ENCODE measurements at regions not wholly inside any gene's neighbourhood (a gene's known extent, or its start where the extent isn't known, plus 50 kb on each side); places are given as distances from the start of the nearest gene placed in this dataset.
"Not testable (repeated sequence)": the region's sequence is repeated elsewhere in the genome, so short reads cannot be mapped to it uniquely, and the experiment has no call there.

GRCh38 chr9:89859842-89860241, 255.0 kb downstream of the GADD45G start:
- H2AFZ ChIP-seq (ENCODE audit: low read depth); H3K36me3 ChIP-seq (replicated peaks in 1 of 2; ENCODE audit: control insufficient read depth in 1 of 2, insufficient read depth in 2 of 2, low read length in 1 of 2); H3K4me3 ChIP-seq (ENCODE audit: low read depth in 2 of 2, low read length in 1 of 2); H4K20me1 ChIP-seq (ENCODE audit: insufficient read depth); H3K4me2 ChIP-seq; H3K9me3 ChIP-seq; H3F3A ChIP-seq (replicated peaks; ENCODE audit: insufficient read depth); H3K9me2 ChIP-seq; DNase-seq; H3K27me3 ChIP-seq (ENCODE audit: insufficient read depth); CTCF ChIA-PET; POLR2A ChIA-PET; H3K9ac ChIP-seq; H3K4me1 ChIP-seq (ENCODE audit: control insufficient read depth in 1 of 2, insufficient read depth in 2 of 2, low read depth in 1 of 2, low read length in 1 of 2); H3K27ac ChIP-seq (ENCODE audit: low read depth in 2 of 2, low read length in 1 of 2); H3K79me2 ChIP-seq (ENCODE audit: insufficient read depth): not testable (repeated sequence)
- WGBS (ENCODE audit: low lambda C conversion rate) = 46% methylated on average over 7 of the region's 7 CpGs

DNA sequence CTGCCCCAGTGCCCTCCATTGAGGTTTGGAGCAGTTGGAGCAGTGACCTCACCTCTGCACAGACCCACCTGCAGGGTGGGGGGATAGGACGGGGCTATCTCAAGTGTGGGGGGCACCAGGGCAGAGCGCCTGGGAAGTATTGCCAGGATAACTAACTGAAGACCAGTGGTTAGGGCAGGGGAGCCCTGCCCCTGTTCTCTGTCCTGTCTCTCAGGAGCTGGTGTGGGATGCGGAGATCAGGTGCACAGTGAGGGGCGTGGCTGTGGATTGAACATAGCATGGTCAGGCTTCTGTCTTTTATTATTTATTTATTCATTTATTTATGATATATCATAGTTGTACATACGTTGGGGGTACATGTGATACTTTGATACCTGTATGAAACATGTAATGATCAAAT, 256.6 kb downstream of the GADD45G start:
- DNase-seq; H3K36me3 ChIP-seq (replicated peaks in 1 of 2; ENCODE audit: control insufficient read depth in 1 of 2, insufficient read depth in 2 of 2, low read length in 1 of 2); H4K20me1 ChIP-seq (ENCODE audit: insufficient read depth); H3K79me2 ChIP-seq (ENCODE audit: insufficient read depth); CTCF ChIA-PET; H3K9me2 ChIP-seq; H3K27me3 ChIP-seq (ENCODE audit: insufficient read depth); H3K27ac ChIP-seq (ENCODE audit: low read depth in 2 of 2, low read length in 1 of 2); H3K9ac ChIP-seq; H2AFZ ChIP-seq (ENCODE audit: low read depth); H3K4me3 ChIP-seq (ENCODE audit: low read depth in 2 of 2, low read length in 1 of 2); H3F3A ChIP-seq (replicated peaks; ENCODE audit: insufficient read depth); H3K4me1 ChIP-seq (ENCODE audit: control insufficient read depth in 1 of 2, insufficient read depth in 2 of 2, low read depth in 1 of 2, low read length in 1 of 2); H3K4me2 ChIP-seq; POLR2A ChIA-PET; H3K9me3 ChIP-seq: not testable (repeated sequence)
- 16% methylated on average over 5 of the region's 5 CpGs for WGBS (ENCODE audit: low lambda C conversion rate)

GRCh38 chr9:89862316-89862715, 257.5 kb downstream of the GADD45G start:
- no peak for DNase-seq
- no peak overlapping the region for H3K4me2 ChIP-seq
- no peak overlapping the region for H3K9ac ChIP-seq
- H3K79me2 ChIP-seq (ENCODE audit: insufficient read depth) = no peaks in the 10 kb centered on the region
- H3K4me3 ChIP-seq (ENCODE audit: low read depth in 2 of 2, low read length in 1 of 2) = no peak overlapping the region
- H3K27me3 ChIP-seq (ENCODE audit: insufficient read depth) = no peaks in the 10 kb centered on the region
- H3K4me1 ChIP-seq (ENCODE audit: control insufficient read depth in 1 of 2, insufficient read depth in 2 of 2, low read depth in 1 of 2, low read length in 1 of 2) = peaks cover 0 to 3% of the 10 kb centered on the region in 2 experiments; a peak in 1 of 4 replicates
- no peaks in the 10 kb centered on the region for H3K9me3 ChIP-seq
- H4K20me1 ChIP-seq (ENCODE audit: insufficient read depth) = no peaks in the 10 kb centered on the region
- no peaks in the 10 kb centered on the region for H3K36me3 ChIP-seq (replicated peaks in 1 of 2; ENCODE audit: control insufficient read depth in 1 of 2, insufficient read depth in 2 of 2, low read length in 1 of 2)
- H2AFZ ChIP-seq (ENCODE audit: low read depth) = no peak overlapping the region
- no peaks in the 10 kb centered on the region for H3F3A ChIP-seq (replicated peaks; ENCODE audit: insufficient read depth)
- 55% methylated on average over 4 of the region's 4 CpGs for WGBS (ENCODE audit: low lambda C conversion rate)
- no peak for TF ChIP-seq NRF1 (IDR thresholded peaks at IDR 0.05; ENCODE audit: low read depth, low read length)
- no peak for TF ChIP-seq USF2 (IDR thresholded peaks at IDR 0.05; ENCODE audit: borderline replicate concordance, low read depth, low read length)
- H3K27ac ChIP-seq (ENCODE audit: low read depth in 2 of 2, low read length in 1 of 2) = no peak overlapping the region
- no peaks in the 10 kb centered on the region for H3K9me2 ChIP-seq
- ChIA-PET POLR2A (no interaction called here), CTCF (interaction anchor here (1.4 kb wide), 1 partner anchor 13 kb away, joined by 4 read pairs; no protein-coding TSS in a partner anchor)

- Histone ChIP-seq H3K79me2 (ENCODE audit: insufficient read depth) (no peaks in the 10 kb centered on the region), H2AFZ (ENCODE audit: low read depth) (no peak overlapping the region), H3K4me1 (ENCODE audit: control insufficient read depth in 1 of 2, insufficient read depth in 2 of 2, low read depth in 1 of 2, low read length in 1 of 2) (peaks cover 0 to 3% of the 10 kb centered on the region in 2 experiments; a peak in 1 of 4 replicates), H3K27ac (ENCODE audit: low read depth in 2 of 2, low read length in 1 of 2) (no peak overlapping the region), H4K20me1 (ENCODE audit: insufficient read depth) (no peaks in the 10 kb centered on the region), H3F3A (replicated peaks; ENCODE audit: insufficient read depth) (no peaks in the 10 kb centered on the region), H3K27me3 (ENCODE audit: insufficient read depth) (no peaks in the 10 kb centered on the region), H3K9me2 (no peaks in the 10 kb centered on the region), H3K9me3 (no peaks in the 10 kb centered on the region), H3K9ac (no peak overlapping the region), H3K4me2 (no peak overlapping the region), H3K36me3 (replicated peaks in 1 of 2; ENCODE audit: control insufficient read depth in 1 of 2, insufficient read depth in 2 of 2, low read length in 1 of 2) (no peaks in the 10 kb centered on the region), H3K4me3 (ENCODE audit: low read depth in 2 of 2, low read length in 1 of 2) (no peak overlapping the region)
- CTCF ChIA-PET = interaction anchor here (1.0 to 1.4 kb wide), 2 partner anchors 12 to 265 kb away, joined by 3 to 4 read pairs; no protein-coding TSS in a partner anchor
- DNase-seq = no peak
- WGBS (ENCODE audit: low lambda C conversion rate) = 43% methylated on average over 3 of the region's 8 CpGs
- POLR2A ChIA-PET = no interaction called here
- TF ChIP-seq FOXJ3 (CRISPR knock-in tag; IDR thresholded peaks at IDR 0.05) = no peak
- TF ChIP-seq USF1 (IDR thresholded peaks at IDR 0.05; ENCODE audit: borderline replicate concordance, low read depth) = no peak
- no peak for TF ChIP-seq GATA2 (CRISPR knock-in tag; IDR thresholded peaks at IDR 0.05)
- no peak for TF ChIP-seq RFX5 (IDR thresholded peaks at IDR 0.05; ENCODE audit: low read length)
- TF ChIP-seq, protein P1, sequence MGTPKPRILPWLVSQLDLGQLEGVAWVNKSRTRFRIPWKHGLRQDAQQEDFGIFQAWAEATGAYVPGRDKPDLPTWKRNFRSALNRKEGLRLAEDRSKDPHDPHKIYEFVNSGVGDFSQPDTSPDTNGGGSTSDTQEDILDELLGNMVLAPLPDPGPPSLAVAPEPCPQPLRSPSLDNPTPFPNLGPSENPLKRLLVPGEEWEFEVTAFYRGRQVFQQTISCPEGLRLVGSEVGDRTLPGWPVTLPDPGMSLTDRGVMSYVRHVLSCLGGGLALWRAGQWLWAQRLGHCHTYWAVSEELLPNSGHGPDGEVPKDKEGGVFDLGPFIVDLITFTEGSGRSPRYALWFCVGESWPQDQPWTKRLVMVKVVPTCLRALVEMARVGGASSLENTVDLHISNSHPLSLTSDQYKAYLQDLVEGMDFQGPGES (IDR thresholded peaks at IDR 0.05; ENCODE audit: low read depth, low read length) = no peak
- TF ChIP-seq, protein P2, sequence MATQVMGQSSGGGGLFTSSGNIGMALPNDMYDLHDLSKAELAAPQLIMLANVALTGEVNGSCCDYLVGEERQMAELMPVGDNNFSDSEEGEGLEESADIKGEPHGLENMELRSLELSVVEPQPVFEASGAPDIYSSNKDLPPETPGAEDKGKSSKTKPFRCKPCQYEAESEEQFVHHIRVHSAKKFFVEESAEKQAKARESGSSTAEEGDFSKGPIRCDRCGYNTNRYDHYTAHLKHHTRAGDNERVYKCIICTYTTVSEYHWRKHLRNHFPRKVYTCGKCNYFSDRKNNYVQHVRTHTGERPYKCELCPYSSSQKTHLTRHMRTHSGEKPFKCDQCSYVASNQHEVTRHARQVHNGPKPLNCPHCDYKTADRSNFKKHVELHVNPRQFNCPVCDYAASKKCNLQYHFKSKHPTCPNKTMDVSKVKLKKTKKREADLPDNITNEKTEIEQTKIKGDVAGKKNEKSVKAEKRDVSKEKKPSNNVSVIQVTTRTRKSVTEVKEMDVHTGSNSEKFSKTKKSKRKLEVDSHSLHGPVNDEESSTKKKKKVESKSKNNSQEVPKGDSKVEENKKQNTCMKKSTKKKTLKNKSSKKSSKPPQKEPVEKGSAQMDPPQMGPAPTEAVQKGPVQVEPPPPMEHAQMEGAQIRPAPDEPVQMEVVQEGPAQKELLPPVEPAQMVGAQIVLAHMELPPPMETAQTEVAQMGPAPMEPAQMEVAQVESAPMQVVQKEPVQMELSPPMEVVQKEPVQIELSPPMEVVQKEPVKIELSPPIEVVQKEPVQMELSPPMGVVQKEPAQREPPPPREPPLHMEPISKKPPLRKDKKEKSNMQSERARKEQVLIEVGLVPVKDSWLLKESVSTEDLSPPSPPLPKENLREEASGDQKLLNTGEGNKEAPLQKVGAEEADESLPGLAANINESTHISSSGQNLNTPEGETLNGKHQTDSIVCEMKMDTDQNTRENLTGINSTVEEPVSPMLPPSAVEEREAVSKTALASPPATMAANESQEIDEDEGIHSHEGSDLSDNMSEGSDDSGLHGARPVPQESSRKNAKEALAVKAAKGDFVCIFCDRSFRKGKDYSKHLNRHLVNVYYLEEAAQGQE (IDR thresholded peaks at IDR 0.05; ENCODE audit: low read depth, low read length) = no peak
- TF ChIP-seq JUND (IDR thresholded peaks at IDR 0.05) = no peak
- no peak for TF ChIP-seq TEAD4 (IDR thresholded peaks at IDR 0.05; ENCODE audit: borderline replicate concordance, insufficient read depth)
- TF ChIP-seq NRF1 (IDR thresholded peaks at IDR 0.05; ENCODE audit: low read depth, low read length) = no peak
Observed at GRCh38 chr9:89863141-89863540, 258.3 kb downstream of the GADD45G start.

Data from SK-N-SH (cell line).